Suprapubic skin (tissue), 4 donors: ENCODE measurements at regions not wholly inside any gene's neighbourhood (a gene's known extent, or its start where the extent isn't known, plus 50 kb on each side); places are given as distances from the start of the nearest gene placed in this dataset.

Experiments used
- CTCF ChIP-seq, 2 donors: fragments of 200-600 bp in 1 of 2; fragments of 450-650 bp in 1 of 2; sonication (generic) in 1 of 2; IDR thresholded peaks; one replicate each; pipeline ENCODE4 v1.5.1; 2016 to 2019; ENCODE audit warnings: antibody characterized with exemption in 2 of 2, mild to moderate bottlenecking in 1 of 2, moderate library complexity in 1 of 2
- POLR2A ChIP-seq, 2 donors: fragments of 450-650 bp; IDR thresholded peaks; one replicate each; pipeline ENCODE4 v1.6.1; 2017; ENCODE audit warnings: antibody characterized with exemption in 2 of 2, mild to moderate bottlenecking in 2 of 2, moderate library complexity in 2 of 2
- POLR2AphosphoS5 ChIP-seq, 3 donors: sonication (generic); formaldehyde crosslinking; IDR thresholded peaks; one replicate each; pipeline ENCODE4 v1.6.1; 2017; ENCODE audit warnings: antibody characterized with exemption in 3 of 3

- no peak for TF ChIP-seq CTCF (IDR thresholded peaks at IDR 0.05)
- no peak for TF ChIP-seq POLR2AphosphoS5 (IDR thresholded peaks at IDR 0.05)
- no peak for TF ChIP-seq POLR2A (IDR thresholded peaks at IDR 0.05)
Measured at GRCh38 chr1:79059341-79059740, 52.8 kb upstream of the ADGRL4 start.
